ENCODE measurements at regions not wholly inside any gene's neighbourhood (a gene's known extent, or its start where the extent isn't known, plus 50 kb on each side); places are given as distances from the start of the nearest gene placed in this dataset.
A peak's percentile ranks its signal among the peaks of the same experiment; 100 is the strongest.

DNA sequence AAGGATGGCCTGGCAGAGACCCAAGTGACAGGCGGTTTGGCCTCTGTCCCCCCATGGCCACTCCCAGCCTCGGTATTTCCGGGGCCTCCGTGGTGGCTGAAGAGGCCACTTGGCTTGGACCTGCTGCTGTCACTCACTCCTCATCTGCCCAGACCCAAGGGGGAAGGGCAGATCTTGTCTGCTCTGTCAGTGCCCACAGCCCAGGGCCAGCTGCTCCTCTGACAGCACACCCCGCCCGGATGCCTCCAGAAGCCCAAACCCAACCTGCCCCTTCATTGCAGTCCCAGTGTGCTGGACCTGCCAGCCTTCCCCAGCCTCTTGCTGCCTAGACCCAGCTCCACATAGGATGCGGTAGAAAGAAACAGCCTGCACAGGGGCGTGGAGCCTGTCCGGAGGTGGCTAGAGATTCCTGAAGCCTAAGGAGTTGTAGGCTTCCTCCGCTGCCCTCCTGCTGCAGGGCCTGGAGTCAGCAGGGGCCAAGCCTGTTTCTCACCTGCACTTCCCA is 52.0 kb downstream of the MAGEF1 start:
- peak; percentile 20 for DNase-seq

DNA sequence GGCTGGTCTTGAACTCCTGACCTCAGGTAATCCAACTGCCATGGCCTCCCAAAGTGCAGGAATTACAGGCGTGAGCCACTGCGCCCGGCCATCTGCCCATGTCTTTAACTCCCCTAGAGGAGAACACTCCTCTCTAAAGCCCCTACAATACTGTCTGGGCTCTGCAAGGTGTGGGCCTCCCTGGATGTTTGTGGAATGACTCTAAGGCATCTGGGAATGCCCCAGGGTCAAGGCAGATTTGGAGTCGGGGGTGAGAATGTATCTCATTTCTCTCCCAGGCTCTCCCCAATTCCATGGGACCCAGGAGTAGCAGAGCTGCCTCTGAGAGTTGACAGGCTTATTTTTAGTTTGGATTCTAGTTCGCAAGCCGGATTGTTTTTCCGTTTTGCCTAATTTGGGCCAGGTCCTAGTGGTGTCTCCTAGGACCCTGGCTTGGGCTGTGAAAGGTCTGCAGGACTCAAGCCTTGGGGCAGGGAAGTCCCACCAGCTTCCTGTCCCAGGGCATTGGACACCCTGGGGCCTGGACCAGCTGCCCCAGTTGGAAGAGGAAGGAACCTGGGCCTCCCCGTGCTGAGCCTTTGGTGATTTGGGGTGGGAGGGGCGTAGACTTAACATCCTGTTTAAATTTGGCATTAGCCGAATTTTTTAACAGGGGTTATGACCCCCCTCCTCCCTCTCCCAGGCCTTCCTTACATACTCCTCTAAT is 53.5 kb downstream of the MAGEF1 start:
- no peak for DNase-seq

DNA sequence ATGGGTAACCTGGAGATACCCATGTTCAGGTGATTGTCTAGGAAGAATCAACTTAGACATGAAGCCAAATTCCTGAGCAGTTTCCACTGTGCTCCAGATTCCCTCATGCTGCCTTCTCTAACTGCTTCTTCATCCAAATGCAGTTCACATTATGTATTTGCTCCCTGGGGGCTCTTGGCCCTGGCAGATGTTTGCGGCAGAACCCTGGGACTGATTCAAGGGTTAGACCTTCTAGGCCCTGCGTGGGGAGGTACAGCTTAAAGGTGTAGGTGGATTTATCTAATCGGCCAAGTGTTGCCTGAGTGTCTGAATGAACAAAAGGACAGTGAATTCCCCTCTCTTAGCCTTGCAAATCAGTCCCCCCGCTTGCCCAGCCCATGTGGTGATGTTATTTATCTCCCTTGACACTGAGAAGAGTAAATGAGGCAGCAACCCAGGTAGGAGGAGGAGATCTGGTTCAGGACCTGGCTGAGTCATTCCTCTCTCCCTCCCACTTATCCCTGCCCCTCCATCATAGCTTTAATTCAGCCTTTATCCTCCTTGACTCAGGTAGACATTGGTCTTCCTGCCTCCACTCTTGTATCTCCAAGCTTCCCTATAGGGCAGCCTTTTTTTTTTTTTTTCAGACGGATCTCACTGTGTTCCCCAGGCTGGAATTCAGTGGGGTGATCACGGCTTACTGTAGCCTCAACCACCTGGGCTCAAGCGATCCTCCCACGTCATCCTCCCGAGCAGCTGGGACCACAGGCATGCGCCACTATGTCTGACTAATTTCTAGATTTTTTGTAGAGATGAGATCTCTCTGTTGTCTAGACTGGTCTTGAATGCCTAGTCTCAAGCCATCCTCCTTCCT is 54.8 kb downstream of the MAGEF1 start:
- DNase-seq, result peak; percentile 92

DNA sequence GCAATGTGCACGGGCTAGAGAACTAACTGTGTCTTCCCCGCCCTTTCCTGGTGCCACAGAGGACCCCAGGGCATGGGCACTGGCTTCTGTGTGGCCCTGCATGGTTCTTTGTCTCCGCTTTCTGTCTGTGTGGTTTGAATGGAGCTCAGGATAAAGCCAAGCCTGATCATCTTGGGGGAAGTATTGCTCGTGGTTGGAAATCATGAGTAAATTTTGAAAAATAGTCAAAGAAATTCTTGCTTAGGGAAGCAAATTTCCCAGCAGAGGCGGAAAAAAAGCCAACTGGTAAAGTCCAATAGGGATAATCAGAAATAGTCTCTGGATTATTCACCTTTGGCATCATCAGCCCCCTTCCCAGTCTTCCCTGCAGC is 55.4 kb downstream of the MAGEF1 start:
- DNase-seq, result no peak

DNA sequence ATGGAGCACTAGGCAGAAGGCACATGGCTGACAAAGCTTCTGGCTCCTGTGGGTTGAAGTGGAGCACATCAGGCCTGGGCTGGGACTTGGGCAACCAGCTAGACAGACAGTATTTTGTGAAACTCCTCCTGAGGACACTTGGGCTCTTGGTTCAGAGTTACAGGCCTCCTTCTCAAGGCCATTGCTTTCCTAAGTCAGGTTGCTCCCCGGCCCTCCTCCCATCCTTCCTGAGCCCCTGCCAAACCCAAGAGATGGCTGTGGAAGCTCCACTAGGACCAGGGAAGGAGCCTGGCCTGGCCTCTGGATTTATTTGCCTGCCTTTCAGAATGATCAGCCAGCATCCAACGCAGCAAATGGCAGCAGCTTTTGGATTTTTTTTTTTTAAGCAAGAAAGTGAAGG is 56.3 kb downstream of the MAGEF1 start:
- no peak for DNase-seq

DNA sequence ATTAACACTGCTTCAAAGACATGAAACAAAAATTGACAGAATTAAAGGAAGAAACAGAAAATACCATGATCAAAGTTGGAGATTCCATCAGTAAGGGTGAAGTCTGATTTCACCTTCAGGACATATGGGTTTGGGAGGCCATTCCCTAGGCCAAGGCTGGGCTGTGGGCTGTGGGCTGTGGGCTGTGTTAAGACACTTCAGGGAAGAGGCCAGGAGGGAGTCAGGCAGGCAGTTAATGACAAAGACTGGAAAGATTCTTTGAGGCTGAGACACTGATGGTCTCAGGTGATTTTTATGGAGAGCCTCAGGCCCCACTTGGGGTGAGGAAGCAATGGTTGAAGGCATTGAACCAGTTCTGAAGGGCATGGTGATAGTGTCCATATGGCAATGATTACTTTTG is 57.5 kb downstream of the MAGEF1 start:
- DNase-seq, result no peak

DNA sequence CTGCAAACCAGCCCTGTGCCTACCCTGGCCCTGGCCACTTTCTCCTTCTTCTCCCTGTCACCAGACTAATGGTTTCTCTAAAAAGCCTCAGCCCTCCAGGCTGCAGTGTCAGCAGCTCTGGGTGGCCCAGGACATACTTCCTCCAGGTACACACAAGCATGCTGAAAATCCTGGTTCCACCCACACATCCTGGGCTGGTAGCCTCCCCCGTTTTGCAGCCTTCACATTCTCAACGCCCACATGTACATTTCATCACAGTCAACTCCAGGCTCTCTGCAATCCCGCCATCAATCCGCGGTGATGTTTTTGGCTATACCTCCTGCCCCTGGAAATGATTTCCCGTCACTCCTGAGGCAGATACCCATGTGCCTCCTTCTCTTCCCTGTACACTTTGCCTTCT is 59.4 kb downstream of the MAGEF1 start:
- DNase-seq, result peak; percentile 27

DNA sequence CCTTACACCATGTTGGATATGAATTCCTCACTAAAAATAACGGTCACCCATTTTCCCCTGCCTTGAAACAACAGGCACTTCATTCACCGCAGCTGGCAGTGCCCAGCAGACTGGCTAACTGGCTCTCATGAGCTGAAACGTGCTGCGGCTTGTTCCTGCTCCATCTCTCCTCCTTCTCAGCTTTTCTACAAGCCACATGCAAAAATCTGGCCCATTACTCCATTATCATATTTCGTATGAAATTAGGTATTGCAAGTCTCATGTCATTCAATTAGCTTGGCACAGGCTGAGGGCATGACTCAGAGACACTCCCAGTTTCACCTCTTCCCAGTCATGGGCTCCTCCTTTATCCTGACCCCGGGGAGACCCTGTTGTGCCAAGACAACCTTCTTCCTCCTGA is 60.0 kb downstream of the MAGEF1 start:
- DNase-seq, result no peak

DNA sequence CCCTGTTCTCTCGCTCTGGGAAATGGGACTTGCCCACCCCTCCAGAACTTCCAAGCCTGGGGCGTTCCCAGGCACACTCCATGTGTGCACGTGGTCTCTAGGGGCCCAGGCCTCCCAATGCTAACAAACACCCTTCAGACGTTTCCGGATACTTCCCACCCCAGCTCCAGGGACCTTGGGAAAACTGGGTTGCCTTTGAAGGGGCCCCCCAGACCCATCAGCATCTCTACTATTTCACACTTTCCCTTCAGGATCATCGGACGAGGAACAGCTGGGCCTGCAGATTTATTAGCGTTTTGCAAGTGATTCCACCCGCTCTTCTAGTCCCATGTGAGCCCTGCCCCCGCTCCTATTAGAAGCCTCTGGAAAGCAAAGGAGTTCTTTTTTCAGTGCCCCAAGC is 63.2 kb downstream of the MAGEF1 start:
- no peak for DNase-seq

DNA sequence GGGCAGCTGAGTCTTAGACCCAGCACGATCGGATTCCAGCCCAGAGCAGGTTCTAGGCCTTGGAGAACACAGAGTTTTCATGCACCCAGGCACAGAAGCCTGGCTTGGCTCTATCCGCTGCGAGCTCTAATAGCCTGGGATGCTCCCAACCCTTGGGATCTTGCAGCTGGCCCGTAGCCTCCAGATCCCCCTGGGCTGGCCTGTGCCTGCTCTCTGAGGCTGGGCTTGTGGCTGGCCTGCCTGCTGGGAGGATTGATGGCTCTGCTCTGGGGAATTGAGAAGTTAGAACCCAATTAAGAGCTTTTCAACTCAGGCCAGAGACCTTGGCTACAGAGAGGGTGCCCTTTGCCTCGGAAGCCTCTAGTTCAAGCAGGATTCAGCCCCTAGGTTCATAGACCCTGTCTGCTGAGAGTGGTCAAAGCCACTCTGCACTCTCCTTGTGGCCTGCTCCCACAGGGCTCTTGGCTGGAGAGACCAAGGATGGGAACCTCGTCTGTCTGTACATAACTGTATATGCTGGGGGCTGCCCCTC is 64.4 kb downstream of the MAGEF1 start:
- DNase-seq, result no peak

DNA sequence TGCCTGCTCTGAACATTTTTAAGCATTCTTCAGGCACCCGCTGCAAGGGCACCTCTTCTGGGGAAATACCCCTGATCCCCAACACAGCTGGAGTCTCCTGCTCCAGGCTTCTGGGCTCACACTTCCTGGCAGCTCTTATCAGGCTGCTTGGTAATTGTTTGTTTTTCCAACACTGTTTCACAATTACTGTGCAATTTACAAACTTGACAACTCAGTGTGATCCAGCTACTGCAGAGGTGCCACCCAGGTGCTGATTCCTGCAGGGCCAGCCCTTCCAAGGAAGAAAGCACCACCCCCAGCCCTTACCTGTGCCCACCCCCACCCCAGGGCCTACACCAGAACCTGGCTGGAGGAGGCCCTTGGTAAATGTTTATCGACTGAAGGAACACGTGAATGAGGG is 66.5 kb downstream of the MAGEF1 start:
- DNase-seq, result no peak

DNA sequence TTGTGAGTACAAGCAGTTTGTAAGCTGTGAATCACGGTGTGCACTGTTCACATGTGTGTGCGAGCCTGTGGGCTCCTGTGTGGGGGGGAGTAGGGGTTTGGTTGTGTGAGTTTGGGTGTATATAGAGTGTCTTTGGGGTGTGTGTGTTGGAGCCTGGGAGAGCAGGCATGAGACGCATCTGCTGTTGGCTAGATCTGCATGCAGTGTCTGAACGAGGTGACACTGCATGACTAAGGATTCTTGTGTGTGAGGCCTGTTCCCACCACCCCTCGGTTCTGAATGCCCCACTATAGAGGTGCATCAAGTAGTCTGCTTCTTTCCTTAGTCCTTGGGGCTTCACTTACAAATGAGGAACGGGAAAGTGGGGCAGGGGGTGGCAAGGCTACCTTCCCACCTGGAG is 68.4 kb downstream of the MAGEF1 start:
- DNase-seq, result no peak

DNA sequence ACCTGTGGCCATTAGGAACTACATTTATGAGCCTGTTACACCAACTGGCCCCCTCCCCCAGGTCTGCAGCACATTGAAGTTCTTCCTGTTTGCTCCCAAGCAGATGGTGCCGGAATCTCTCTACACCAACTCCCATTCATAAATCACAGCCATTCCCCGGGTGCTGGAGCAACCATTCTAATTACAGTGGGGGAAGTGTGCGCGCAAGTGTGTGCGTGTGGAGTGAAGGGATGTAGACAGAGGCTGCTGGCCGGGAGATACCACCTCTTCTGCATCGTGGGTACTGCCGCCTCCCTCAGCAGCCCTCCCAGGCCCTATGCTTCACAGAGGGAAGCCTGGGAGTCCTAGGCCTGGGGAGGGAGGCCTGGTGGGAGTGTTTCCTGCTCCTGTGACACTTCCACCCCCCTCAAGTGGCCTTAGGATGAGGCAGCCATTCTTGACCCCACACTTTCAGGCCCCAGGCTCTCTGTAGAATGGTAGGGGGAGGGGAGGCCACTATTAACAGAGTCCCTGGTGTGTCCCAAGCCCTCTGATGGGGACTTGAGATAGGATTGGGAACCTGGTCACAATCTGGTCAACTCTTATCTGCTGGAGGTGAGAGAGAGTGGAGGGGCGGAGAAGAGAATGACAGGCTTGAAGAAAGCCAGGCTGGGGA is 69.1 kb downstream of the MAGEF1 start:
- peak; percentile 48 for DNase-seq

DNA sequence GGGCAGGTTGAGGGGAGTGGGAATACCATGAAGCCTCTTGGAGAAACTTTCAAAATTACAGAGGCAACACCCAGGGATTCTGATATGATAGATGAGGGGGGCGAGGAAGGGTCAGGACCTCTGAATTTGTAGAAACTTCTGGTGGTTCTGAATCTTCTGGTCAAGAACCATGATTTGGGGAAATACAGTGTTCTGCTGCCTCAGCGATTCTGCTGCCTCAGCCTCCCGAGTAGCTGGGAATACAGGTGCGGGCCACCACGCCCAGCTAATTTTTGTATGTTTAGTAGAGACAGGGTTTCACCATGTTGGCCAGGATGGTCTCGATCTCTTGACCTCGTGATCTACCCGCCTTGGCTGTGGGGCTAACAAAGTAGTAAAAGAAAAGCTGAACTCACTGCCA is 70.4 kb downstream of the MAGEF1 start:
- DNase-seq, result no peak

DNA sequence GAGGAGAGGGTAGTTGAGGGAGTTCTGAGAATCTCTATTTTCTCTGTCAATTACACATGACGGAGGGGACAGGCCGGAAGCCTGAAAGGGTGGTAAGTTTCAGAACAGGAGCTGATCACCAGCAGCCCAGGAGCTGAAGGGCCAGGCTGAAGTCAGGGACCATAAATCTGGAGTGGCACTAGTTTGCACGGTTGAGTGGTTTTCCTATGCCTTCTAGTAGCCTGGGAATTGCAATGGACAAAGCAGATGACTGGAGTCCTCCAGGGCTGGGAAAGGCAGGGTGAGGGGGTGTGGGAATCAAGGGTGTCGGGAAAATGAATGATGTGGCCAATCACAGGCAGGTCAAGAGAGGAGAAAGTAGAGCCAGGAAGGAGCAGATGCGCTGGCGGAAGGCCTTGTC is 72.5 kb downstream of the MAGEF1 start:
- DNase-seq, result no peak

DNA sequence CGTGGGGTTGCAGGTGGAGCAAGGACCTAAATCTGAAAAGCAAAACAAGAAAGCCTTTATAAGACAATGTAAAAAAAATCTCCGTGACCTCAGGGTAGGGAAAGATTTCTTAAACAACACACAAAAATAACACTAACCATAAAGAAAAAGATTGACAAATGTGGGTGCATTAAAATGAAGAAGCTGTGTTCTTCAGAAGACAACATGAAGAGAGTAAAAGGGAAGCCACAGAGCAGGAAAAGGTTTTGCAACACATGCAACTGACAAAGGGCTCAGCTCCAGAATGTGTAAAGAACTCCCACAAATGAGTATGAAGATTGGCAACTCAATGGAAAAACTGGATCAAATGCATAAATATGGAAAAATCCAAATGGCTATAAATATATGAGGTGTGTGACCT is 74.2 kb downstream of the MAGEF1 start:
- no peak for DNase-seq

DNA sequence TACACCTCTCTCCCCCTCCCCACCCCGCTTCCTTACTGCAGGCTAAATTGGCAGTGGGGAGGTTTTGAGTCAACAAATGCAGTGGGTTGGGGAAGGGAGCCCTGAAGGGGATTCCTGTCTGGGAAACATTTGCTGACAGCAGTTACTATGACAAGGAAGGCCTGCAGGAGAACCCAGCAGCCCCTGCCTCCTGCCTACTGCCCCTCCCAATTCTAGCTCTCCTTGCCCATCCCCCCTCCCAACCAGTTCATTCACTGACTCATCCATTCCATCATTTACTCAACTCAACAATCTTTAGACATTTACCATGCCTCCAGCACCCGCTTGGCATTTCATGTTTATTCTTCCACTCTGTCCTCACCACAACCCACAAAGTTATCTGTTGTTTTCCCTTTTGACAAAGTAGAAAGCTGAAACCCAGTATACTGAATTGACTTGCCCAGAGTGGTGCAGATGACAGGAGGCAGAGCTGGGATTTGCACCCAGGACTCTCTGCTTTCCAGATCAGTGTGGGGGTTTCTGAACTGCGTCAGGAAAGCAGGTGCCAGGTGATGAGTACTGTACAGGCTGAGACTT is 75.0 kb downstream of the MAGEF1 start:
- peak; percentile 84 for DNase-seq

DNA sequence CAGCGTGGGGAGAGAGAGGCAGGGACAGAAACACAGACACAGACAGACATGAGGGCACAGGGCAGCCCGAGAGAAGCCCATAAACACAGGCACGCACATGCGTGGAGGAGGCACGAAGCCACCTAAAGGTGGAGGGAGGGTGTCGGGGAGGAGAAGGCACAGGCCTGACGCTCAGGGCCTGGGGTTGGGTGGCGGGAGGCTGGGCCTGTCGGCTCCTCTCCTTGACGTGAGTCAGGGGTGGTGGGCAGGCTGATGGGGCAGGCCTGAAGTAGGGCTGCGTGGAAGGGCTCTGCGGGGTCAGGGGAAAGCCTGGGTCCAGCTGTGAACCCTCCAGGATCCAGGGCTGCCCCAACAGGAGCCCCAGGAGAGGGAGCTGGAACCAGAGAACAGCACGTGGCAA is 74.2 kb downstream of the EPHB3 start:
- no peak for DNase-seq

DNA sequence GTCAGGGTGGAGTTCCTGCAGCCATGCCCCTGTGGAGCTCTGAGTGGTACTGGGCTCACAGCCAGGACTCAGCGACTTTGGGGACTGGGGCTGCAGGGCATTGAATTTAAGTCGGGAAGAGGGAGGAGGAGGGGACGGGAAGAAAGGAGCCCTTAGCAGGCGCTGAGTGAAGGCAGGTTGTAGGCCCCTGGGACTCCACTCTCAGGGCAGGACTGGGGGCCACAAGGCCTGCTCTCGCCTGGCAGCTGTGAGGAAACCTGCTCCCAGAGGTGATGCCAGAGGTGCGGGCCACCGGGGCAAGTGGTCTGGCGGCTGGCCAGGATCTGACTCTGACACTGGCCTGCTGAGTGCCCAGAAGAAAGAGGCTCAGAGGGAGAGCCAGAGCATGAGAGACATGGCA is 73.5 kb downstream of the EPHB3 start:
- no peak for DNase-seq

DNA sequence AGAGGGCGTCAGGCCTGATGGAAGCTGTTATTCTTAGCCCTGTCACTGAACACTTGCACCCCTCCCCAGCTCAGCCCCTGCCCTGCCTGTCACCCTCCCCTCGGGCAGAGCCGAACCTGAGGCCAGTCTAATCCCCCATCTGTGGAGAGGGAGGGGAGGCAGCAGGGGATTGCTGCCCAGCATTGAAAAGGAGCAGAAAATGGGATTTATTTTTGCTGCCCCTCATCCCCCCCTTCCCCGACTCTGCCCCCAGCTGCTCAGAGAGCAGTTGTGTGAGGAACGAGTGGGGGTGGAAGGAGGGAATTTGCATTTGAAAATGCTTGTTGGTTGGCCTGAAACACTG is 71.6 kb downstream of the EPHB3 start:
- DNase-seq, result no peak

DNA sequence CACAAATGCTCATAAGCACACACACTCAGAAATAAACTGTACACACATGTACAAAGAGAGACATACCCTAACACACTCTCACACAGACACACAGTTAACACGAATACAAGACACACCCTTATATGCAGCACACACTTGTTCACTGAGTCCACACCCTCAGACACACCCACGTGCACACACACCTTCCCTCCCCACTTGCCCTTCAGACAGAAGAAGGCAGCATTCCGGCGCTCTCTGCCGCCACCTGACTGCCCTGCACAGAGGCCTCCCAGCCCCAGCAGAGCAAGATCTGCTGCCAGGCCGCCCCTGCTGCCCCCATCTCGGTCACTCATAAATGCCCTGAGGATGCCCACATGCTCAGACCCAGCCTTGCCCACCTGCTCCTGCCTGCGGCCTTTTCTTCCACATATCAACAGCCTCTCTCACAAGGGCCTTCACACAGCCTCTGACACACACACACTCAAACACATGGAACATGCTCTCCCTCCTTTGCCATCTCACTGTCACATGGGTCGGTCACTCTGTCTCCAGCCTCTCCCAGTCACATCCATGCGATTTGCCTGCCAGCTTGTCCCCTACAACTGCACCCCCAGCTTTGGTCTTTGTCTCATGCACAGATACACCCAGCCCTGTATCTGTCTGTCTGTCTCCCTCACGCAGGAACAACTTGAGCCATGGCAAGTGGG is 71.1 kb downstream of the EPHB3 start:
- no peak for DNase-seq

All from fibroblast of skin of abdomen (primary cell).